ENCODE measurements at regions not wholly inside any gene's neighbourhood (a gene's known extent, or its start where the extent isn't known, plus 50 kb on each side); places are given as distances from the start of the nearest gene placed in this dataset.

- H3F3A ChIP-seq (ENCODE audit: insufficient read depth, low read length) = no peaks in the 10 kb centered on the region
- no peak overlapping the region for H3K4me2 ChIP-seq (ENCODE audit: low read length)
- H3K27me3 ChIP-seq (ENCODE audit: insufficient read depth, low read length) = no peaks in the 10 kb centered on the region
- TF ChIP-seq EZH2 (IDR thresholded peaks at IDR 0.05; ENCODE audit: borderline replicate concordance, low read length) (no peak), CTCF (IDR thresholded peaks at IDR 0.05; ENCODE audit: low read length) (peak; percentile 36; the same call in 1 of the 2 replicates)
- H3K36me3 ChIP-seq (ENCODE audit: insufficient read depth, low read length) = no peaks in the 10 kb centered on the region
- no peaks in the 10 kb centered on the region for H3K79me2 ChIP-seq (ENCODE audit: insufficient read depth, low read length)
- no peaks in the 10 kb centered on the region for H4K20me1 ChIP-seq (ENCODE audit: insufficient read depth, low read length)
- no peak overlapping the region for H3K4me3 ChIP-seq (ENCODE audit: low read depth, low read length, poor library complexity, severe bottlenecking)
- no peak overlapping the region for H3K9ac ChIP-seq (ENCODE audit: low read length)
- H3K4me1 ChIP-seq (ENCODE audit: insufficient read depth, low read length, severe bottlenecking) = no peaks in the 10 kb centered on the region
- no peaks in the 10 kb centered on the region for H3K9me3 ChIP-seq (ENCODE audit: low read length)
- no peaks in the 10 kb centered on the region for H3K9me2 ChIP-seq (ENCODE audit: low read depth, low read length)
- H2AFZ ChIP-seq (ENCODE audit: low read length) = no peak overlapping the region
- H3K27ac ChIP-seq (ENCODE audit: low read depth, low read length, poor library complexity, severe bottlenecking) = no peak overlapping the region
Measured at GRCh38 chr2:77954931-77955330, 432.8 kb upstream of the LRRTM4 start.

- no peak for TF ChIP-seq CTCF (IDR thresholded peaks at IDR 0.05; ENCODE audit: low read length)
- TF ChIP-seq EZH2 (IDR thresholded peaks at IDR 0.05; ENCODE audit: borderline replicate concordance, low read length) = no peak
- H3K36me3 ChIP-seq (ENCODE audit: insufficient read depth, low read length) = no peaks in the 10 kb centered on the region
- no peaks in the 10 kb centered on the region for H3K27me3 ChIP-seq (ENCODE audit: insufficient read depth, low read length)
- H2AFZ ChIP-seq (ENCODE audit: low read length) = no peak overlapping the region
- no peak overlapping the region for H3K4me3 ChIP-seq (ENCODE audit: low read depth, low read length, poor library complexity, severe bottlenecking)
- H3K79me2 ChIP-seq (ENCODE audit: insufficient read depth, low read length) = no peaks in the 10 kb centered on the region
- H3K9me3 ChIP-seq (ENCODE audit: low read length) = no peaks in the 10 kb centered on the region
- no peaks in the 10 kb centered on the region for H3K9me2 ChIP-seq (ENCODE audit: low read depth, low read length)
- no peaks in the 10 kb centered on the region for H3F3A ChIP-seq (ENCODE audit: insufficient read depth, low read length)
- H3K27ac ChIP-seq (ENCODE audit: low read depth, low read length, poor library complexity, severe bottlenecking) = no peak overlapping the region
- no peaks in the 10 kb centered on the region for H4K20me1 ChIP-seq (ENCODE audit: insufficient read depth, low read length)
- no peaks in the 10 kb centered on the region for H3K4me1 ChIP-seq (ENCODE audit: insufficient read depth, low read length, severe bottlenecking)
- H3K4me2 ChIP-seq (ENCODE audit: low read length) = no peak overlapping the region
- no peak overlapping the region for H3K9ac ChIP-seq (ENCODE audit: low read length)
Measured at GRCh38 chr2:77962943-77963342, 440.8 kb upstream of the LRRTM4 start.

GRCh38 chr2:77977471-77978063 is 455.4 kb upstream of the LRRTM4 start:
- Histone ChIP-seq H3K9ac (ENCODE audit: low read length) (no peak overlapping the region), H3K9me3 (ENCODE audit: low read length) (no peaks in the 10 kb centered on the region), H3K27ac (ENCODE audit: low read depth, low read length, poor library complexity, severe bottlenecking) (no peak overlapping the region), H2AFZ (ENCODE audit: low read length) (no peak overlapping the region), H3K9me2 (ENCODE audit: low read depth, low read length) (no peaks in the 10 kb centered on the region), H3F3A (ENCODE audit: insufficient read depth, low read length) (no peaks in the 10 kb centered on the region), H3K4me2 (ENCODE audit: low read length) (no peak overlapping the region), H3K4me1 (ENCODE audit: insufficient read depth, low read length, severe bottlenecking) (no peaks in the 10 kb centered on the region), H3K79me2 (ENCODE audit: insufficient read depth, low read length) (no peaks in the 10 kb centered on the region), H3K4me3 (ENCODE audit: low read depth, low read length, poor library complexity, severe bottlenecking) (no peak overlapping the region), H4K20me1 (ENCODE audit: insufficient read depth, low read length) (no peaks in the 10 kb centered on the region), H3K36me3 (ENCODE audit: insufficient read depth, low read length) (no peaks in the 10 kb centered on the region), H3K27me3 (ENCODE audit: insufficient read depth, low read length) (no peaks in the 10 kb centered on the region)
- no peak for TF ChIP-seq EZH2 (IDR thresholded peaks at IDR 0.05; ENCODE audit: borderline replicate concordance, low read length)
- TF ChIP-seq CTCF (IDR thresholded peaks at IDR 0.05; ENCODE audit: low read length) = peak; percentile 41

All from OCI-LY1 (cell line).